GM18519 (cell line): ENCODE measurements at regions not wholly inside any gene's neighbourhood (a gene's known extent, or its start where the extent isn't known, plus 50 kb on each side); places are given as distances from the start of the nearest gene placed in this dataset.

Source experiments
- ATAC-seq: cut with Tn5 transposase; IDR thresholded peaks from one replicate; pipeline ENCODE4 v1.9.1; 2021; ENCODE audit warnings: mild to moderate bottlenecking, moderate library complexity; ENCODE audit not compliant: unreplicated experiment, low FRiP score

DNA sequence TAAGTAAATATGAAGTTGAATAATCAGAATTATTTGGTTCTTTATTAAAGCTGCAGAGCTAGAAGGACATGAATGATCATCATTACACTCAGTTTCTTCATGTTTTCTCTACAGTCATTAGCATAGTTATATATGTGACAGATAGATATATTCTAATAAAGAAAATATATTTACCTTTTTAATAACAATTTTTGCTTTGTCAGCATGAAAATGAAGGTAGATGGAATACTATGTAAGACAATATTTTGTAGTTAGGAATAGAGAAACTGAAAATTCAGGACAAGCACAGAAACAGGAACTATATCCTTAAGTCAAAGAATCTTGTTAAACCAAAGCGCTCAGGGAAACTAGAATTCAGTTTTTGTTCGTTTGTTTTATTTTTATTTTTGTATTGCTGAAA is 649.9 kb upstream of the NRXN1 start:
- no peak for ATAC-seq

GRCh38 chr2:51673628-51674027 is 641.7 kb upstream of the NRXN1 start:
- ATAC-seq, result no peak

DNA sequence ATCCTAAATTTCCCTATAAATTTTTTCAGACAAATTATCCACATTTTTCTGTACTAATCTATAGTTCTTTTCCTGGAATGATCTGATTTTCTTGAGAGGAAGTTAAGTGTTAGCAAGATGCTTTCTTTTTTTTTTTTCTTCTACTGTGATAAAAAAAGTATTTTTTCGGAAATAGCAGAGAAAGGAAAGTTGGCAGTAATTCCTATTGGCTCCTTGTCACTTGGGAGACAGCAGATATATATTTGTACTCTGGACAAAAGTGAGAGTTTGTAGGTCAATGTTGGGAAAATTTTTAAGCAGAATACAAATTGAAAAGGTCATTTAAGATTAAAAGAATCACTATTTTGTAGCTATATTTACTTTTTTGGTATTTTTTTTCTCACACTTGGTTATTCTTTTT is 635.7 kb upstream of the NRXN1 start:
- no peak for ATAC-seq

DNA sequence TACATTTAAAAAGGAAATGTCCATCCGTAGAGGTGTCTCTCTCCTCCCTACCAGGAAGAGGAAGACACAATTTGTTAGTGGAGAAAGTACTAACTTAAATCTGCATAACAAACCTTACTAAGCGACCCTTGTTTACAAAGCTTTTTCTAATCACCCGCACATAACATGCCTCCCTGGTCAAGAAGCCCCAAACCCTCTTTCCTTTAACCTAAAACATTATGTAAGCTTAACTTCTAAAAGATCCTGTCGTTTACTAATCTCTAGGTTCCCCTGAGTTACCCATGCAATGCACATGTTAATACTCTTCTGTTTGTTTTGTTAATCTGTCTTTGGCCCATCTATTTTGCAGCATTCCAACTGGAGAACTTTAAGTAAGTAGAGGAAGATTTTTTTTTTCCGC is 630.3 kb upstream of the NRXN1 start:
- no peak for ATAC-seq

DNA sequence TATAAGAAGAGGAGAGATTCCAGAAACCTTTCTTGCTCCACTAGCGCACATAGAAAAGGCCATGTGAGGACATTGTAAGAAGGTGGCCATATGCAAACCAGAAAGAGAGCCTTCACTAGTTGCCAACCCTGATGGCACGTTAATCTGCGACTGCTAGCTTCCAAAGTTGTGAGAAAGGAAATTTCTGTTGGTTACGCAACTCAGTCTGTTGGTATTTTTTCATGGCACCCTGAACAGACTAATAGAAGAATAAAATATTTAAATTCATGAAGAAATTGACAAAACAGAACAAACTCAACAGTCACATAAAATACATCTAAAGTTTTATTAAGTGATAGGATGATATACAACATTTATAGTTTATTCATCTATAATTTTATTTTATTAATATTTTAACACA is 625.9 kb upstream of the NRXN1 start:
- ATAC-seq, result no peak

- ATAC-seq, result no peak
Measured at GRCh38 chr2:51650769-51651168, 618.8 kb upstream of the NRXN1 start.

DNA sequence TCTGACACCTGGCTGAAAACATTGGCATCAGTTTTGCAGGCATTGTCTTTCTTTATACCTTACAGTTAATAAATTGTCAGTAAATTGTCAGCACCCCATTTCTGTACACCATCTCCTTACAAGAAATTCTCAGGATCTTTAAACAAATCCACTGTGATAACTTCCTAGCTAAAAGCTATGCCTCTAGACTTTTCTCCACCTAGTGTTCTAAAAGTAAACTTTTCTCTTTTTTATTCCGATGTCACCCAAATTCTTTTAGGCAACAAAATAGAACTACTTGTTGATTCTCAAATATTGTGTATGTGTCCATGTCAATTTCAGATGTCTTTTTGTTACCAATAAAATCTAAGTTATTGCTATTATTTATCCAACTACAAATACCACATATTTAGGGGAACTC is 617.4 kb upstream of the NRXN1 start:
- no peak for ATAC-seq

DNA sequence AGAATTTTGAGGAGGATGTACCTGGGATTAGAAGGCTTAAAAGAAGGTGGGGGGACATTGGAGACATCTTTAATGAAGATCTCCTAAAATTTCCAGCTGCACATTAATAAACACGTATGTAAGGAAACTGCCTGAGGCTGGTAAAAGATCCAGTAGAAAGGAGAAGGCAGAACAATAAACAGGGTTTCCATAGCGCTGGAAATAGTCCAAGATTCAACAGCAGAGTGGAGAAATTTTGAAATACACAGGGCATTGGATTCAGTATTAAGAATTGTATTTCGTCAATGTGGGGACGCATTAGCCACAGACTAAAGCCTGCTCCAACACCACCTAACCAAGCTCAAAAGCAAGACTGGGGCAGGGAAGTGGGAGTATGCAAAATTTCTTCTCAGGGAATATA is 606.9 kb upstream of the NRXN1 start:
- ATAC-seq, result no peak

DNA sequence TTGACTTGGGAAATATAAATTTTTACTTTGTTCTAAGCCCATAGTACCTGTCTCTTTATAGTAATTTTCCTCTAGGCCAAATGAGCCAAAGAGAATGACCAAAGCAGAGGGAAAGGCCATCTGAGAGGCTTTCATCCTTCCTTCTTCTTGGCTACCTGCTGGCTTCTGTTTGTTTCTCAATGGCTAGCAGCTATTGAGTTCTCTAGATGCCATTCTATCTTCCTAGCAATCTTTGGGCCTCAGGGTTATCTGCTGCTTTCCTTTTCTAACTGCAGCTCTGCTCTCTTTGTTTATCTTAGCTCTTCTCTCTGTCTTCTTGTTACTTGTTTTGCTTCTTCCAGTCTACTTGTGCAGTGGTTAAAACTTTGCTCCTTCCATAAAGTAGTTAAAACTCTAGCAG is 601.1 kb upstream of the NRXN1 start:
- no peak for ATAC-seq

GRCh38 chr2:51629406-51629805 is 597.5 kb upstream of the NRXN1 start:
- ATAC-seq, result no peak

- no peak for ATAC-seq
Measured at GRCh38 chr2:51628917-51629316, 597.0 kb upstream of the NRXN1 start.

- ATAC-seq, result no peak
Measured at GRCh38 chr2:51624995-51625394, 593.1 kb upstream of the NRXN1 start.

DNA sequence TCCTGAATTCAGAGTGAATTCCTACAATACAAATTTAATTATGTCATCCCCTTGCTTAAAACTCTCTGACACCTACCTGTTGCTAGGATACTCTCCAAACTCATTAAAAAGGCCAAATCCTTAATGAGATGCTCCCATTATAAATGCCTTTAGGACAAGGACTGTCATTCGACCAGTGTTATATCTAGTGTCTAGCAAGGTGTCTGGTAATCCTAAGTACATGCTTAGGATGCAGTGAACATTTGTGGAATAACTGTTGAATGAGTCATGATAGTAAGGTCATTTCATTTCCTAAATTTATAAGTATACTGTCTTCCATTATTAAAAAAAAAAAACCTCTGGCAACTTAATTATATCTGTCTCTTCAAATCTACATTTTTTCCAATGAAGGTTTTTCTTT is 588.9 kb upstream of the NRXN1 start:
- ATAC-seq, result no peak

DNA sequence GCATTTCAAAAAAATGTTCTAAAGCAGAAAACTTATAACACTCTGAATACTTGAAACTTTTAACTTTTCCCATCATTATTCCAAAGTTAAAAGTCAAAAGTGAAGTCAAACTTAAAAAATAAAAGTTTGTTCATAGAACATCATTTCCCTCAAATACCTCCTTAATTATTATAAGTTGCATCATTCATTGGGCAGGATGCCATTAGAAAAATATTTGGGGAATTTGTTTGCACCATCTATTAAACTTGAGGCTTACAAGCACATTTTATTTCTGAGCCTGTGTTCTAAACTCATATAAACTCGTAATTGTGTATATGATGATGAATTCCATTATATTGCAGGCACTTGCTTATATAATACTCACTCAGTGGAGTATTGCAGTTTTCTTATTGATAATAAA is 588.0 kb upstream of the NRXN1 start:
- no peak for ATAC-seq

DNA sequence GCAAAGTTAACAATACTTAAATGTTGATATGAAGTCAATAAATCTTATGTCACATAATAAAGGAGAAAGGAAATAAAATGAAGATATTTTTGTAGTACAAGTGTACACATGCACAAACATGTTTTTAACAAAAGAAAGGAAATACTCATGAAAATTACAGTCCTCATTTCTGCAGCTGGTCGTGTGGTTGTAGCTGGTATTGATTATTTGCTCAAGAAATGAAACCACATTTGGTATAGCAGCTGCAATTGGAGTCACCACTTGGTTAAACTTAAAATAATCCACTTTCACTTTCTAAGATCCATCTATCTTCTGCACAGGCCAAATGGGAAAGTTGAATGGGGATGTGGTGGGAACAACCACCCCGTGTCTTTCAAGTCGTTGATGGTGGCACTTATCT is 580.5 kb upstream of the NRXN1 start:
- no peak for ATAC-seq

DNA sequence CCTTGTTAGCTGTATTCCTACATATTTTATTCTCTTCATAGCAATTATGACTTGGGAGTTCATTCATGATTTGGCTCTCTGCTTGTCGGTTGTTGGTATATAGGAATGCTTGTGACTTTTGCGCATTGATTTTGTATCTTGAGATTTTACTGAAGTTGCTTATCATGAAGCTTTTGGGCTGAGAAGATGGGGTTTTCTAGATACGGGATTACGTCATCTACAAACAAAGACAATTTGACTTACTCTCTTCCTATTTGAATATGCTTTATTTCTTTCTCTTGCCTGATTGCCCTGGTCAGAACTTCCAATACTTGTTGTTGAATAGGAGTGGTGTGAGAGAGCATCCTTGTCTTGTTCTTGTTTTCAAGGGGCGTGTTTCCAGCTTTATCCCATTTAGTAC is 569.8 kb upstream of the NRXN1 start:
- no peak for ATAC-seq

DNA sequence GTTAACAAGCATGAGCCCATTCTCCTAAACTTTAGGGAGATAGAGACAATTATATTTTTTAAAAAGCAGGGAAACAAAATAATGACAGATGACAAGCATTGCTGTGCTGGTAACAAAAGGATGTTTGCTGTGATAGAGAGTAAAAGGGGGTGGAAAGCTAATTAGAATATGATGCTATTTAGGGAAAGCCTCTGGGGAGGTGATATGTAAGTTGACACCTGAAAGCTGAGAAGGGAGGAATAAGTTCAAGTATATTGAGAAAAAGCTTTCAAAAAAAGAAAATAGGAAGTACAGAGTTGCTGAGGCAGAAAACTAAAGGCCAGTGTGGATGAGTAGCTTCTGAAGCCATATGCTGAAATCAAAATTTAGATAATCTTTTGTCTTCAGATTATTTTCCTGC is 565.2 kb upstream of the NRXN1 start:
- no peak for ATAC-seq

DNA sequence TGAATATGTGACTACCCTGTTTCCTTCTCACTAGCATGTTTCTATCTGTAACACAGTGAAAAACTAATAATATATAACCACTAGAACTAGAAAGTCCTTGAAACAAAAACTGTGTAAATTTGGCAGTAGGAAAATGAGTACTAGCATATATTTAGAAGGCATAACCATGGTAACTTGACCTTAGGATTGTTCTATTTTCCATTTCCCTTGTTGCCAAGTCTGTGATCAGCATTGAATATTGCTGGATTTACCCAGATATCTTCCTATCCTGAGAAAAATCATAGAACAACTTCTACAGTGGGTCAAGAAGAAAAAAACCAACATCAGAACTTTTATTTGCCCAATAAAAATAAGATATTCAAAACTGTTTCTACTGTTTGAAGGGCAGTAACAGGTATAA is 563.9 kb upstream of the NRXN1 start:
- ATAC-seq, result no peak

- ATAC-seq, result no peak
Measured at GRCh38 chr2:51581636-51582267, 549.8 kb upstream of the NRXN1 start.

- ATAC-seq, result no peak
Measured at GRCh38 chr2:51579412-51579811, 547.5 kb upstream of the NRXN1 start.

- ATAC-seq, result no peak
Measured at GRCh38 chr2:51575181-51575580, 543.2 kb upstream of the NRXN1 start.

DNA sequence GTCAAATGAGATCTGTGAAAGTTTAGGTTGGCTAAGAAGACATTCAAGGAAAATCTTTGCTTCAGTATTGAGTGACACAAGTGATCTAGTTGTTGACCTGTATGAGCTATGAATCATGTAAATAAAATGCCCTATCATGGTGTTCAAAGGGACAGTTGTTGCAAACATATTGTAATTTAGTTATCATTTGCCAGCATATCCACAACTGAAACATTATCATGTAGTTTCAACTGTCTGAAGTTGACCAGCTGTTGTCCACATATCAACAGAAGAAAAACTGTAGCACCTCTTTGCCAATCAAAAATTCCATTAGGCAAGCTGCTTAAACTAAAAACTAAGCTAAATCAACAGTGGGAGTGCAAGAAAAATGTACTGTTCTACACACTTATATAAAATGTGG is 527.1 kb upstream of the NRXN1 start:
- ATAC-seq, result no peak

- ATAC-seq, result no peak
Measured at GRCh38 chr2:51553476-51553875, 521.5 kb upstream of the NRXN1 start.
